Keratinocyte (primary cell): ENCODE measurements at regions not wholly inside any gene's neighbourhood (a gene's known extent, or its start where the extent isn't known, plus 50 kb on each side); places are given as distances from the start of the nearest gene placed in this dataset.

Experiments
- EZH2 ChIP-seq: IDR thresholded peaks from one replicate; pipeline ENCODE4 v1.6.1; 2012; ENCODE audit warnings: inconsistent platforms, mild to moderate bottlenecking, low read length, moderate library complexity
- TF ChIP-seq, protein P1 (sequence below), 3 experiments: IDR thresholded peaks in 1 of 3; conservative IDR thresholded peaks in 1 of 3; optimal IDR thresholded peaks in 1 of 3; 2 replicates in 2 of 3; 3 replicates in 1 of 3; pipeline versions ENCODE3 to v1.5.1; 2011; ENCODE audit warnings: low read length in 3 of 3, mild to moderate bottlenecking in 3 of 3, moderate library complexity in 2 of 3, control low read depth in 1 of 3, inconsistent platforms in 1 of 3; ENCODE audit not compliant: insufficient read depth in 2 of 3; ENCODE audit errors: extremely low read depth in 1 of 3

DNA sequence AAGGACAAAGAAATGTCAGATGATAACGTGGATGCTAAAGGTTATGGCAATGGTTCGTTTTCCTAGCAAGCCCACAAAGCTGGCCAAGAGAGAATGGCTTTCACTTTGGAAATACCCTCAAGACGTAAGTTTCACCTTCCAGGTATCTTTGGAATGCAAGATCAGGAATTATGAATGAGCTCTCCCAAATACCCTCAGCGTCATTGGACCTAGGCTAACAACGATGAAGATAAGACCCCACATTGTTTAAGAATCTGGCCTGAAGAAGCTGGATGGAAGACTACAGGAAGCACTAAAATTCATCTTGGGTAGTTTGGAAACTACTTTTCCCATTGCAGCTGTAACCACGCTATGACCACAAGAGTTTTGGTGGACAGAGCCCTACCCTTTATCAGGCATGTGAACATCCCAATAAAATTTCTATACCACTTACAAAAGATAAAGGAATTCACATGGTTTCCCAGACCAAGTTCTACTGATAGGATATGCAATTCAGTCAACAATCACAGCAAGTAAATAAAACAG is 111.9 kb downstream of the KDR start:
- no peak for TF ChIP-seq EZH2
- TF ChIP-seq, protein P1, sequence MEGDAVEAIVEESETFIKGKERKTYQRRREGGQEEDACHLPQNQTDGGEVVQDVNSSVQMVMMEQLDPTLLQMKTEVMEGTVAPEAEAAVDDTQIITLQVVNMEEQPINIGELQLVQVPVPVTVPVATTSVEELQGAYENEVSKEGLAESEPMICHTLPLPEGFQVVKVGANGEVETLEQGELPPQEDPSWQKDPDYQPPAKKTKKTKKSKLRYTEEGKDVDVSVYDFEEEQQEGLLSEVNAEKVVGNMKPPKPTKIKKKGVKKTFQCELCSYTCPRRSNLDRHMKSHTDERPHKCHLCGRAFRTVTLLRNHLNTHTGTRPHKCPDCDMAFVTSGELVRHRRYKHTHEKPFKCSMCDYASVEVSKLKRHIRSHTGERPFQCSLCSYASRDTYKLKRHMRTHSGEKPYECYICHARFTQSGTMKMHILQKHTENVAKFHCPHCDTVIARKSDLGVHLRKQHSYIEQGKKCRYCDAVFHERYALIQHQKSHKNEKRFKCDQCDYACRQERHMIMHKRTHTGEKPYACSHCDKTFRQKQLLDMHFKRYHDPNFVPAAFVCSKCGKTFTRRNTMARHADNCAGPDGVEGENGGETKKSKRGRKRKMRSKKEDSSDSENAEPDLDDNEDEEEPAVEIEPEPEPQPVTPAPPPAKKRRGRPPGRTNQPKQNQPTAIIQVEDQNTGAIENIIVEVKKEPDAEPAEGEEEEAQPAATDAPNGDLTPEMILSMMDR (optimal IDR thresholded peaks at IDR 0.05 in 1 of 3, IDR thresholded peaks at IDR 0.05 in 1 of 3, conservative IDR thresholded peaks at IDR 0.05 in 1 of 3; ENCODE audit: extremely low read depth in 1 of 3, insufficient read depth in 2 of 3, low read length in 3 of 3): no peak
